ENCODE measurements at regions not wholly inside any gene's neighbourhood (a gene's known extent, or its start where the extent isn't known, plus 50 kb on each side); places are given as distances from the start of the nearest gene placed in this dataset.

DNA sequence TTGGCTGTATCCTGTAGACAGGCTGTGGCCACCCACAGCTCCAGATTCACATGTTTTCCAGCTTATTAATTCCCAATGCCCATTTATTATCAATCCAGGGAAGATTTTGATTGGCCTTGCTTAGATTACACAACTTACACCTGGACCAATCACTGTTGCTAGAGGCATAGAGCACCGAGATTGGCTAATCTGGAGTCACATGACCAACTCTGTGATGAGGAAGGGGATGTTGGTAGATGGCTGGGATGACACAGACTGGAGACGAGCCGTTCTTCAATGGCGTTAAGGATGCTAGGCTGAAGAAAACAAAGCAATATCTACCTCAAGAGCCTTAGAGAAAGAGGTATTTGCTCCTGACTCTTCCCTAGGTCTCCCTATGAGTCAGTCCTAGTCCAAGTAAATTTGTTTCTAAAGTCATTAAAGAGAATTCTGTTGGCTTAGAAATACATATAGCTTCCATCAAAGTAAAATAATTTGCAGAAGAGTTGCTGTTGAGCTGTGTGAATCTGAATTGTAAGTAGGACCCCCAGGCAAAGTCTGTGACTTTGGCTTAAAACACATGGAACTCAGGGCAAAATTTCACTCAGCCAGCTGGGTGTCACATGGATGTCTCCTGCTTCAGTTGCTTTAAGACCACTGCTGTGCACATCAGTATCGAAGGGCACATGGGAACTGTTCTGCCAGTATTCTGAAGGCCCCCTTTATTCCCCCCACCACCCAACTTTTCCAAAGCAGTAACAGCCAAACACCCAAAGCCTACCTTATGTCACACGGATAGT lies 326.4 kb upstream of the KLF4 start:
- ATAC-seq (replicated peaks) (no peak), DNase-seq (no peak)
- H3K4me3 Mint-ChIP-seq = no peak overlapping the region
- no peak overlapping the region for H3K27ac Mint-ChIP-seq
- no peaks in the 10 kb centered on the region for H3K27me3 Mint-ChIP-seq
- H3K36me3 Mint-ChIP-seq = no peaks in the 10 kb centered on the region
- H3K4me1 Mint-ChIP-seq = no peaks in the 10 kb centered on the region
- H3K9me3 Mint-ChIP-seq = peaks cover 0 to 1% of the 10 kb centered on the region in 2 donors

- Mint-ChIP-seq H3K9me3 (peaks cover 3 to 4% of the 10 kb centered on the region in 2 donors), H3K27me3 (no peaks in the 10 kb centered on the region), H3K27ac (no peak overlapping the region), H3K4me3 (no peak overlapping the region), H3K4me1 (peaks cover 0 to 4% of the 10 kb centered on the region in 2 donors), H3K36me3 (peaks cover 0 to 2% of the 10 kb centered on the region in 2 donors)
- no peak for DNase-seq
- no peak for ATAC-seq (replicated peaks)
Observed at GRCh38 chr9:107813287-107813686, 323.7 kb upstream of the KLF4 start.

DNA sequence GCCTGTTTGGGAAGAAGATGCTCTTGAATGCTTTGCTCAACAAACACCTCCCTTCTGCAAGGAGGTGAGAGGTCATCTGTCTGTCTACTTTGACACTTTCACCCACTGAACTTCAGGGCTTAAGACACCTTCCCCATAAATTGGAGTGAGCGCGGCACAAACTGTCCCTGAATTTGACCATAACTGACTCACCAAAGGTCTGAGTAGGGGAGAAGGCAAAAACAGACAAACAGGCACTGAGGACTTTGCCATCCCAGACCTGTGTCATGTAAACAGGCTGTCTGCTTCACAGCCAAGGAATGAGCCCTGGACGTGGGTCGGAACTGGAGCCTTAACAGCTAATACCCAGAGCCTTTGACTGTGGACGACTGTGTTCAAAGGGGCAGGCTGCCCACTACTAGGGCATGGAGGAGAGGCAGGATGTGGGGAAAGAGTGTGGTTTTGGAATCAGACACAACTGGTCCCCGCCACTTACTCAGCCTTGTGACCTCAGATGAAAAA lies 320.9 kb upstream of the KLF4 start:
- peaks cover 0 to 4% of the 10 kb centered on the region in 2 donors for H3K4me1 Mint-ChIP-seq
- peaks cover 0 to 2% of the 10 kb centered on the region in 2 donors for H3K36me3 Mint-ChIP-seq
- H3K27ac Mint-ChIP-seq = no peak overlapping the region
- DNase-seq (no peak), ATAC-seq (replicated peaks) (no peak)
- no peaks in the 10 kb centered on the region for H3K27me3 Mint-ChIP-seq
- peaks cover 3 to 4% of the 10 kb centered on the region in 2 donors for H3K9me3 Mint-ChIP-seq
- H3K4me3 Mint-ChIP-seq = no peak overlapping the region

- DNase-seq (no peak), ATAC-seq (replicated peaks) (no peak)
- Mint-ChIP-seq H3K4me1 (peaks cover 0 to 4% of the 10 kb centered on the region in 2 donors), H3K9me3 (peaks cover 3 to 4% of the 10 kb centered on the region in 2 donors), H3K36me3 (peaks cover 0 to 2% of the 10 kb centered on the region in 2 donors), H3K27me3 (no peaks in the 10 kb centered on the region), H3K4me3 (no peak overlapping the region), H3K27ac (no peak overlapping the region)
Observed at GRCh38 chr9:107809871-107810460, 320.4 kb upstream of the KLF4 start.

DNA sequence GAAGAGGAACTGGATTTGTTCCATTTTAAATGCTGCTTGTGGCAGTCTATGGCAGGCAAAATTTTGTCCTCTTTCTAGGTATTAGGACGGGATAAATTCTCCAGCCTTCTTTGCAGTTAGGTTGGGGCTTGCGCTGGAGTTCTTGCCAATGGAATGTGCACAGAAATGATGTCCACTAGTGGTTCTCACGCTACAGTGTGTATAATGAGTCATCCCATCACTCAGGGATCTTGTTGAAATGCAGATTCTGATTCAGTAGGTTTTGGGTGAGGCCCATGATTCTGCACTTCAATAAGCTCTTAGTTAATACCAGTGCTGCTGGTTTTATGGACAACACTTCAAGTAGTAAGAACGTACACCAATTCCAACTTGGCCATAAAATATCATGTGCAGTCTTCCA lies 317.6 kb upstream of the KLF4 start:
- DNase-seq (no peak), ATAC-seq (replicated peaks) (no peak)
- H3K4me1 Mint-ChIP-seq = peaks cover 0 to 4% of the 10 kb centered on the region in 2 donors
- H3K9me3 Mint-ChIP-seq = peaks cover 2 to 3% of the 10 kb centered on the region in 2 donors
- no peak overlapping the region for H3K4me3 Mint-ChIP-seq
- H3K27ac Mint-ChIP-seq = no peak overlapping the region
- peaks cover 0 to 2% of the 10 kb centered on the region in 2 donors for H3K36me3 Mint-ChIP-seq
- peaks cover 5 to 8% of the 10 kb centered on the region in 2 donors for H3K27me3 Mint-ChIP-seq

DNA sequence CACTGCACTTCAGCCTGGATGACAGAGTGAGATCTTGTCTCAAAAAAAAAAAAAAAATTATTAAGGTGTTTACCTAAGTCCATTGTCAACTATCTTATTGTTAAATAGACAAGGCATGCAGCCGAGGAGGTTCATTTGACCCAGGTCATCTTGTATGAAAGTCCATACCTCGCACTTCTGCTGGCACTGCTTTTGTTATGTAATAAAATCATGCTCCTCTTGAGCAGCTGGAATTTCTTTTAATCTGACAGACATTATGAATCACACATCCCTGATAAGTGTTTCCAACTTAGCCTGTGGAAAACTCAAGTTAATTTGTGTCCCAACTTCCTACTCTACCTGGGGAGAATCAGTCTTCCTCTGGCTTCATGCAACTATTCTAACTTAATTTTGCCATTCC lies 315.6 kb upstream of the KLF4 start:
- no peak for DNase-seq
- Mint-ChIP-seq H3K27me3 (peaks cover 5 to 8% of the 10 kb centered on the region in 2 donors), H3K36me3 (peaks cover 0 to 2% of the 10 kb centered on the region in 2 donors), H3K4me3 (no peak overlapping the region), H3K4me1 (peaks cover 0 to 3% of the 10 kb centered on the region in 2 donors), H3K9me3 (peaks cover 2 to 3% of the 10 kb centered on the region in 2 donors), H3K27ac (no peak overlapping the region)
- no peak for ATAC-seq (replicated peaks)

- H3K4me1 Mint-ChIP-seq = peaks cover 0 to under 1% of the 10 kb centered on the region in 2 donors
- H3K27ac Mint-ChIP-seq = no peak overlapping the region
- peaks cover 0 to 3% of the 10 kb centered on the region in 2 donors for H3K36me3 Mint-ChIP-seq
- no peaks in the 10 kb centered on the region for H3K27me3 Mint-ChIP-seq
- ATAC-seq (replicated peaks) (no peak), DNase-seq (no peak)
- H3K9me3 Mint-ChIP-seq = peaks cover 3 to 4% of the 10 kb centered on the region in 2 donors
- H3K4me3 Mint-ChIP-seq = no peak overlapping the region
Observed at GRCh38 chr9:107794259-107794658, 304.7 kb upstream of the KLF4 start.

- no peak overlapping the region for H3K4me3 Mint-ChIP-seq
- ATAC-seq (replicated peaks) (no peak), DNase-seq (no peak)
- H3K36me3 Mint-ChIP-seq = peaks cover 0 to 3% of the 10 kb centered on the region in 2 donors
- peaks cover 3 to 4% of the 10 kb centered on the region in 2 donors for H3K9me3 Mint-ChIP-seq
- no peaks in the 10 kb centered on the region for H3K27me3 Mint-ChIP-seq
- peaks cover 0 to 3% of the 10 kb centered on the region in 2 donors for H3K4me1 Mint-ChIP-seq
- no peak overlapping the region for H3K27ac Mint-ChIP-seq
Observed at GRCh38 chr9:107793541-107793940, 304.0 kb upstream of the KLF4 start.

GRCh38 chr9:107792596-107792995 lies 303.0 kb upstream of the KLF4 start:
- Mint-ChIP-seq H3K4me3 (no peak overlapping the region), H3K27ac (no peak overlapping the region), H3K36me3 (peaks cover 0 to 3% of the 10 kb centered on the region in 2 donors), H3K9me3 (peaks cover 4 to 5% of the 10 kb centered on the region in 2 donors), H3K27me3 (no peaks in the 10 kb centered on the region), H3K4me1 (peaks cover 0 to 3% of the 10 kb centered on the region in 2 donors)
- DNase-seq (no peak), ATAC-seq (replicated peaks) (no peak)

GRCh38 chr9:107792006-107792405 lies 302.4 kb upstream of the KLF4 start:
- Mint-ChIP-seq H3K9me3 (peaks cover 4 to 5% of the 10 kb centered on the region in 2 donors), H3K4me1 (peaks cover 0 to 3% of the 10 kb centered on the region in 2 donors), H3K27me3 (no peaks in the 10 kb centered on the region), H3K4me3 (no peak overlapping the region), H3K36me3 (peaks cover 0 to 3% of the 10 kb centered on the region in 2 donors), H3K27ac (no peak overlapping the region)
- DNase-seq = no peak
- ATAC-seq (replicated peaks) = no peak

GRCh38 chr9:107789001-107789700 lies 299.6 kb upstream of the KLF4 start:
- Mint-ChIP-seq H3K9me3 (peaks cover 0 to 2% of the 10 kb centered on the region in 2 donors), H3K36me3 (peaks cover 0 to 3% of the 10 kb centered on the region in 2 donors), H3K27me3 (peaks cover 0 to 3% of the 10 kb centered on the region in 2 donors), H3K4me1 (peaks cover 0 to 3% of the 10 kb centered on the region in 2 donors), H3K27ac (no peak overlapping the region), H3K4me3 (no peak overlapping the region)
- no peak for DNase-seq
- peak in 1 of 2 donors; percentile 16 for ATAC-seq (replicated peaks)

DNA sequence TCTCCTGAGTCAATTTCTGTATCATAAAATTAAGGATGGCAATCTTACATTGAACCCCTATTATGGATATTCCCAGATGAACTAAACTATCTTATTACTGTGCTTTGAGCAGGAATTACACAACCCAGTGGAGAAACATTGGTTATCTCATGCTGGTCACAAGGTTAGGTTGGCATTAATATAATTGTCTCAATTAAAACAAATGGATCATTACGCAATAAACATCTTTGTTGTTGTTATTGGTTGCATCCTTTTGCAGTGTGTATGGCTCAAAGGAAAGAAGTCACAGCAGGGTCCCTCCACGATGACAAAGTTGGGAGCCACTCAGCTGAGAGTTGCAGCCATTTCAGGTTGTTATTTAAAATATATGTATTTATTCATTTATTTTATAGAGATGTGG lies 297.0 kb upstream of the KLF4 start:
- DNase-seq = no peak

GRCh38 chr9:107784235-107784958 lies 294.8 kb upstream of the KLF4 start:
- H3K4me3 Mint-ChIP-seq = no peak overlapping the region
- DNase-seq (no peak), ATAC-seq (replicated peaks) (no peak)
- peaks cover 0 to 2% of the 10 kb centered on the region in 2 donors for H3K9me3 Mint-ChIP-seq
- H3K36me3 Mint-ChIP-seq = no peaks in the 10 kb centered on the region
- H3K27me3 Mint-ChIP-seq = peaks cover 0 to 5% of the 10 kb centered on the region in 2 donors
- peaks cover 5 to 7% of the 10 kb centered on the region in 2 donors for H3K4me1 Mint-ChIP-seq
- no peak overlapping the region for H3K27ac Mint-ChIP-seq

More for the DNA sequence above, 297.0 kb upstream of the KLF4 start:
- H3K27ac Mint-ChIP-seq = no peak overlapping the region
- no peak overlapping the region for H3K4me3 Mint-ChIP-seq
- no peak for ATAC-seq (replicated peaks)
- H3K9me3 Mint-ChIP-seq = peaks cover 0 to 2% of the 10 kb centered on the region in 2 donors
- no peaks in the 10 kb centered on the region for H3K36me3 Mint-ChIP-seq
- H3K4me1 Mint-ChIP-seq = peaks cover 5 to 7% of the 10 kb centered on the region in 2 donors
- H3K27me3 Mint-ChIP-seq = peaks cover 0 to 5% of the 10 kb centered on the region in 2 donors

DNA sequence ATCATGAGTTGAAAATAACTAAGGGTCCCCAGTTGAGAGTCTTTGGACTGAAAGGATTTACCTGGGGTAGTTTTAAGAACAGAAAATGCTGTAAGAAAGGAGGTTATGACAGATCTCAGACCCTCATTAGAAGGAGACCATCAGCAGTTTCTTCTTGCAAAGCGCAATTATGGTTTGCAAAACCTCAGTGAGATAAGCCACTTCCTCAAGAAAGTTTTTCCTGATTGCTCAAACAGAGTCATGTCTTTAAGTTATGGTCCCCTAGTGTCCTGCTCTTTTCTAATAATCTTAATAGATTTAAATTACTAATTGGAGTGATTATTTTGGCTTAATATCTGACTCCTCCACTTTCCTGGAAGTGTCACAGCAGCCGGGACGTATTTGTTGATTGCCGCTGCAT lies 293.2 kb upstream of the KLF4 start:
- H3K27me3 Mint-ChIP-seq = peaks cover 0 to 5% of the 10 kb centered on the region in 2 donors
- DNase-seq (no peak), ATAC-seq (replicated peaks) (no peak)
- H3K9me3 Mint-ChIP-seq = peaks cover 0 to 3% of the 10 kb centered on the region in 2 donors
- H3K36me3 Mint-ChIP-seq = no peaks in the 10 kb centered on the region
- H3K4me3 Mint-ChIP-seq = no peak overlapping the region
- peaks cover 4 to 5% of the 10 kb centered on the region in 2 donors for H3K4me1 Mint-ChIP-seq
- H3K27ac Mint-ChIP-seq = no peak overlapping the region

All from stimulated activated naive B cell treated with anti-CD40 and anti-IgM and Interleukin-4, amounts not matched to agents 10 μg/mL and 1 μg/mL and 100 μg/mL, for 72 hours (primary cell).